Liver (tissue), 6 donors: ENCODE measurements at regions not wholly inside any gene's neighbourhood (a gene's known extent, or its start where the extent isn't known, plus 50 kb on each side); places are given as distances from the start of the nearest gene placed in this dataset.
"Not testable (repeated sequence)": the region's sequence is repeated elsewhere in the genome, so short reads cannot be mapped to it uniquely, and the experiment has no call there.

Experiments
- DNase-seq: peaks from one replicate; pipeline ENCODE4 v3.0.0-alpha.2; 2017; ENCODE audit warnings: low spot score
- H3K27ac ChIP-seq, 2 donors: one replicate each; pipeline ENCODE4 v1.7.0; 2013; ENCODE audit warnings: inconsistent platforms in 2 of 2, low read length in 2 of 2, control low read depth in 1 of 2, low read depth in 1 of 2, mild to moderate bottlenecking in 1 of 2
- H3K27me3 ChIP-seq, 4 donors: one replicate each; pipeline versions ENCODE4 v1.6.1 to v1.7.0; 2013; ENCODE audit warnings: low read length in 3 of 4, inconsistent platforms in 1 of 4, mild to moderate bottlenecking in 1 of 4, moderate library complexity in 1 of 4; ENCODE audit not compliant: control insufficient read depth in 4 of 4, insufficient read depth in 4 of 4
- H3K36me3 ChIP-seq, 4 donors: one replicate each; pipeline versions ENCODE4 v1.6.1 to v1.7.0; 2013; ENCODE audit warnings: low read length in 3 of 4, mild to moderate bottlenecking in 3 of 4, low read depth in 1 of 4, moderate library complexity in 1 of 4; ENCODE audit not compliant: control insufficient read depth in 4 of 4, insufficient read depth in 3 of 4
- H3K4me1 ChIP-seq, 4 donors: one replicate each; pipeline versions ENCODE4 v1.6.1 to v1.7.0; 2013; ENCODE audit warnings: low read length in 3 of 4, mild to moderate bottlenecking in 3 of 4, moderate library complexity in 1 of 4; ENCODE audit not compliant: control insufficient read depth in 4 of 4, insufficient read depth in 4 of 4
- H3K4me3 ChIP-seq, 3 donors: one replicate each; pipeline versions ENCODE4 v1.6.1 to v1.7.0; 2013; ENCODE audit warnings: low read length in 3 of 3, control low read depth in 1 of 3, low read depth in 1 of 3, mild to moderate bottlenecking in 1 of 3
- H3K9ac ChIP-seq, 2 donors: one replicate each; pipeline ENCODE4 v1.7.0; 2013; ENCODE audit warnings: low read length in 2 of 2, mild to moderate bottlenecking in 2 of 2, moderate library complexity in 2 of 2, control low read depth in 1 of 2, low read depth in 1 of 2
- H3K9me3 ChIP-seq, 4 donors: one replicate each; pipeline versions ENCODE4 v1.6.1 to v1.7.0; 2013; ENCODE audit warnings: low read length in 3 of 4; ENCODE audit not compliant: control insufficient read depth in 4 of 4
- EGR1 ChIP-seq, 2 donors: IDR thresholded peaks; 2 replicates each; pipeline ENCODE4 v1.6.1; 2016 to 2018; ENCODE audit warnings: antibody characterized with exemption in 2 of 2, low read depth in 2 of 2
- FOXA1 ChIP-seq: IDR thresholded peaks from 2 replicates; pipeline ENCODE4 v1.6.1; 2016; ENCODE audit warnings: antibody characterized with exemption
- FOXA2 ChIP-seq: IDR thresholded peaks from 2 replicates; pipeline ENCODE4 v1.6.1; 2016; ENCODE audit warnings: antibody characterized with exemption
- GABPA ChIP-seq, 2 donors: IDR thresholded peaks in 1 of 2; conservative IDR thresholded peaks in 1 of 2; 2 replicates each; pipeline ENCODE4 v1.6.1; 2016; ENCODE audit warnings: antibody characterized with exemption in 2 of 2, mild to moderate bottlenecking in 1 of 2, moderate library complexity in 1 of 2
- HNF4A ChIP-seq, 2 donors: conservative IDR thresholded peaks; 2 replicates each; pipeline ENCODE4 v1.6.1; 2016; ENCODE audit warnings: antibody characterized with exemption in 2 of 2, mild to moderate bottlenecking in 2 of 2
- HNF4G ChIP-seq: IDR thresholded peaks from 2 replicates; pipeline ENCODE4 v1.6.1; 2016; ENCODE audit warnings: antibody characterized with exemption
- JUND ChIP-seq, 2 donors: IDR thresholded peaks; 2 replicates each; pipeline ENCODE4 v1.6.1; 2016; ENCODE audit warnings: antibody characterized with exemption in 2 of 2
- NR2F2 ChIP-seq: IDR thresholded peaks from 2 replicates; pipeline ENCODE4 v1.6.1; 2016; ENCODE audit warnings: antibody characterized with exemption
- RAD21 ChIP-seq, 2 donors: IDR thresholded peaks; 2 replicates each; pipeline ENCODE4 v1.6.1; 2016; ENCODE audit warnings: antibody characterized with exemption in 2 of 2, mild to moderate bottlenecking in 2 of 2
- RXRA ChIP-seq, 2 donors: IDR thresholded peaks; 2 replicates each; pipeline ENCODE4 v1.6.1; 2017 to 2018; ENCODE audit warnings: antibody characterized with exemption in 2 of 2, mild to moderate bottlenecking in 1 of 2
- SP1 ChIP-seq: IDR thresholded peaks from 2 replicates; pipeline ENCODE4 v1.6.1; 2018; ENCODE audit warnings: antibody characterized with exemption, mild to moderate bottlenecking
- TAF1 ChIP-seq: conservative IDR thresholded peaks from 2 replicates; pipeline ENCODE4 v1.6.1; 2016; ENCODE audit warnings: antibody characterized with exemption, mild to moderate bottlenecking
- TF ChIP-seq, protein P1 (sequence below): IDR thresholded peaks from 2 replicates; pipeline ENCODE4 v1.6.1; 2016; ENCODE audit warnings: antibody characterized with exemption
- TF ChIP-seq, protein P2 (sequence below): IDR thresholded peaks from 2 replicates; pipeline ENCODE4 v1.6.1; 2016; ENCODE audit warnings: antibody characterized with exemption
- TF ChIP-seq, protein P3 (sequence below): IDR thresholded peaks from 2 replicates; pipeline ENCODE4 v1.6.1; 2016; ENCODE audit warnings: antibody characterized with exemption
- TF ChIP-seq, protein P4 (sequence below): IDR thresholded peaks from 2 replicates; pipeline ENCODE4 v1.6.1; 2016; ENCODE audit warnings: antibody characterized with exemption, mild to moderate bottlenecking
- donor health status: healthy.
- donor health status: healthy.
- donor health status: healthy.

DNA sequence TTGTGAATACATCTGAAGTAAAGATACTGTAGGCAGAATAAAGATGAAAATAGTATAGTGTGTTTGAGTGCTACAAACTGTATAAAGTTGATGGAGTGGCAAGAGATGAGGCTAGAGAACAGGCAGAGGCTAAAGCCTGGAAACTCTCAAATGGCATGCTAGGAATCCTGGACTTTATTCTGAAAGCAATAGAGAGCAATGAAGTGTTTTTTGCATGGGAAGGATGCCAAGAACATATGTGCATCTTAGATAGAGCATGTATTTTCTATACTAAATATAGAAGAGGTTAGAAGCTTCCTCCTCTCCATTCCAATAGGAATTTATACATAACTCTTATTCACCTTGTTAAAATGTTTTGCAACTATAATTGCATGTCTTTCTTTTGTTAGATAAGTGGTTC lies 86.3 kb upstream of the TMTC2 start:
- Histone ChIP-seq H3K27me3 (no peaks in the 10 kb centered on the region), H3K27ac (no peak overlapping the region), H3K9me3 (no peaks in the 10 kb centered on the region), H3K9ac (no peak overlapping the region), H3K4me3 (no peak overlapping the region), H3K4me1 (no peaks in the 10 kb centered on the region), H3K36me3 (no peaks in the 10 kb centered on the region)
- DNase-seq = no peak
- TF ChIP-seq FOXA2 = no peak
- no peak for TF ChIP-seq SP1
- TF ChIP-seq NR2F2 = no peak
- TF ChIP-seq, protein P1, sequence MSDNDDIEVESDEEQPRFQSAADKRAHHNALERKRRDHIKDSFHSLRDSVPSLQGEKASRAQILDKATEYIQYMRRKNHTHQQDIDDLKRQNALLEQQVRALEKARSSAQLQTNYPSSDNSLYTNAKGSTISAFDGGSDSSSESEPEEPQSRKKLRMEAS = no peak
- TF ChIP-seq RXRA (IDR thresholded peaks at IDR 0.05) = no peak
- TF ChIP-seq JUND (IDR thresholded peaks at IDR 0.05) = no peak
- TF ChIP-seq, protein P2, sequence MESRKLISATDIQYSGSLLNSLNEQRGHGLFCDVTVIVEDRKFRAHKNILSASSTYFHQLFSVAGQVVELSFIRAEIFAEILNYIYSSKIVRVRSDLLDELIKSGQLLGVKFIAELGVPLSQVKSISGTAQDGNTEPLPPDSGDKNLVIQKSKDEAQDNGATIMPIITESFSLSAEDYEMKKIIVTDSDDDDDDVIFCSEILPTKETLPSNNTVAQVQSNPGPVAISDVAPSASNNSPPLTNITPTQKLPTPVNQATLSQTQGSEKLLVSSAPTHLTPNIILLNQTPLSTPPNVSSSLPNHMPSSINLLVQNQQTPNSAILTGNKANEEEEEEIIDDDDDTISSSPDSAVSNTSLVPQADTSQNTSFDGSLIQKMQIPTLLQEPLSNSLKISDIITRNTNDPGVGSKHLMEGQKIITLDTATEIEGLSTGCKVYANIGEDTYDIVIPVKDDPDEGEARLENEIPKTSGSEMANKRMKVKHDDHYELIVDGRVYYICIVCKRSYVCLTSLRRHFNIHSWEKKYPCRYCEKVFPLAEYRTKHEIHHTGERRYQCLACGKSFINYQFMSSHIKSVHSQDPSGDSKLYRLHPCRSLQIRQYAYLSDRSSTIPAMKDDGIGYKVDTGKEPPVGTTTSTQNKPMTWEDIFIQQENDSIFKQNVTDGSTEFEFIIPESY = no peak
- no peak for TF ChIP-seq FOXA1
- no peak for TF ChIP-seq HNF4G
- TF ChIP-seq TAF1 = no peak
- TF ChIP-seq EGR1 (IDR thresholded peaks at IDR 0.05; ENCODE audit: low read depth in 2 of 2) = no peak
- TF ChIP-seq GABPA (IDR thresholded peaks at IDR 0.05 in 1 of 2, conservative IDR thresholded peaks at IDR 0.05 in 1 of 2) = no peak
- TF ChIP-seq RAD21 (IDR thresholded peaks at IDR 0.05) = no peak
- no peak for TF ChIP-seq HNF4A (conservative IDR thresholded peaks at IDR 0.05)
- TF ChIP-seq, protein P3, sequence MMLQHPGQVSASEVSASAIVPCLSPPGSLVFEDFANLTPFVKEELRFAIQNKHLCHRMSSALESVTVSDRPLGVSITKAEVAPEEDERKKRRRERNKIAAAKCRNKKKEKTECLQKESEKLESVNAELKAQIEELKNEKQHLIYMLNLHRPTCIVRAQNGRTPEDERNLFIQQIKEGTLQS = no peak
- TF ChIP-seq, protein P4, sequence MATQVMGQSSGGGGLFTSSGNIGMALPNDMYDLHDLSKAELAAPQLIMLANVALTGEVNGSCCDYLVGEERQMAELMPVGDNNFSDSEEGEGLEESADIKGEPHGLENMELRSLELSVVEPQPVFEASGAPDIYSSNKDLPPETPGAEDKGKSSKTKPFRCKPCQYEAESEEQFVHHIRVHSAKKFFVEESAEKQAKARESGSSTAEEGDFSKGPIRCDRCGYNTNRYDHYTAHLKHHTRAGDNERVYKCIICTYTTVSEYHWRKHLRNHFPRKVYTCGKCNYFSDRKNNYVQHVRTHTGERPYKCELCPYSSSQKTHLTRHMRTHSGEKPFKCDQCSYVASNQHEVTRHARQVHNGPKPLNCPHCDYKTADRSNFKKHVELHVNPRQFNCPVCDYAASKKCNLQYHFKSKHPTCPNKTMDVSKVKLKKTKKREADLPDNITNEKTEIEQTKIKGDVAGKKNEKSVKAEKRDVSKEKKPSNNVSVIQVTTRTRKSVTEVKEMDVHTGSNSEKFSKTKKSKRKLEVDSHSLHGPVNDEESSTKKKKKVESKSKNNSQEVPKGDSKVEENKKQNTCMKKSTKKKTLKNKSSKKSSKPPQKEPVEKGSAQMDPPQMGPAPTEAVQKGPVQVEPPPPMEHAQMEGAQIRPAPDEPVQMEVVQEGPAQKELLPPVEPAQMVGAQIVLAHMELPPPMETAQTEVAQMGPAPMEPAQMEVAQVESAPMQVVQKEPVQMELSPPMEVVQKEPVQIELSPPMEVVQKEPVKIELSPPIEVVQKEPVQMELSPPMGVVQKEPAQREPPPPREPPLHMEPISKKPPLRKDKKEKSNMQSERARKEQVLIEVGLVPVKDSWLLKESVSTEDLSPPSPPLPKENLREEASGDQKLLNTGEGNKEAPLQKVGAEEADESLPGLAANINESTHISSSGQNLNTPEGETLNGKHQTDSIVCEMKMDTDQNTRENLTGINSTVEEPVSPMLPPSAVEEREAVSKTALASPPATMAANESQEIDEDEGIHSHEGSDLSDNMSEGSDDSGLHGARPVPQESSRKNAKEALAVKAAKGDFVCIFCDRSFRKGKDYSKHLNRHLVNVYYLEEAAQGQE = no peak

DNA sequence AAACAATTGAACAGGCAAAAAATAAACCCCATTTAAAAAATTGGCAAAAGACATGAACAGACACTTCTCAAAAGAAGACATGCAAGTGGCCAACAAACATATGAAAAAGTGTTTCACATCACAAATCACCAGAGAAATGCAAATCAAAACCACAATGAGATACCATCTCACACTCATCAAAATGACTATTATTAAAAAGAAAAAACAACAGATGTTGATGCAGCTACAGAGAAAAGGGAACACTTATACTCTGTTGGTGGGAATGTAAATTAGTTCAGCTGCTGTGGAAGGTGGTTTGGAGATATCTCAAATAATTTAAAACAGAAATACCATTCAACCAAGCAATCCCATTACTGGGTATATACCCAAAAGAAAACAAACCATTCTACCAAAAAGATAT lies 83.1 kb upstream of the TMTC2 start:
- not testable (repeated sequence) for H3K9me3 ChIP-seq, H3K27ac ChIP-seq, H3K27me3 ChIP-seq, H3K4me3 ChIP-seq, H3K9ac ChIP-seq, H3K4me1 ChIP-seq, DNase-seq, H3K36me3 ChIP-seq
